C4-2B (cell line): ENCODE measurements at regions not wholly inside any gene's neighbourhood (a gene's known extent, or its start where the extent isn't known, plus 50 kb on each side); places are given as distances from the start of the nearest gene placed in this dataset.

Experiments
- ZFX ChIP-seq: fragments of 450-650 bp; IDR thresholded peaks from 2 replicates; pipeline ENCODE4 v1.6.1; 2017
- TF ChIP-seq, protein P1 (sequence below): fragments of 450-650 bp; conservative IDR thresholded peaks from 2 replicates; pipeline ENCODE4 v1.5.1; 2017; ENCODE audit warnings: mild to moderate bottlenecking

DNA sequence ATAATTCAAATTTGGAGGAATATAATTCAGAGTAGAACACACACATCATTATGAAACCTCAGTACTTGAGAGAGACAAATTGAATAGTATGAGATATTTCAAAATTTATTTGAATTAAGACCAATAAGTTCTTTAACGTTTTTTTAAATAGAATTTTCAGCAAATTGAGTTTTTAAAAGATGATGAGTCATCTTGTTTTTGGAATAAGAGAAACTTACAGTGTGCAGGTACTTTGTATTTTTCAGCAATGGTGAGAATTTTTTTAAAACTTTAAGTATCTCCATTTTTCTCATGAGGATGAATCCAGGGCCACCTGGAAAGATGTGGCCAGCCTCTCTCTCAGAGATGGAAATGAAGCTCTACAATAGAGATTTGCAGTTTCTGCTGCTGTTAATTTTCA lies 1015.0 kb upstream of the TENM4 start:
- TF ChIP-seq, protein P1, sequence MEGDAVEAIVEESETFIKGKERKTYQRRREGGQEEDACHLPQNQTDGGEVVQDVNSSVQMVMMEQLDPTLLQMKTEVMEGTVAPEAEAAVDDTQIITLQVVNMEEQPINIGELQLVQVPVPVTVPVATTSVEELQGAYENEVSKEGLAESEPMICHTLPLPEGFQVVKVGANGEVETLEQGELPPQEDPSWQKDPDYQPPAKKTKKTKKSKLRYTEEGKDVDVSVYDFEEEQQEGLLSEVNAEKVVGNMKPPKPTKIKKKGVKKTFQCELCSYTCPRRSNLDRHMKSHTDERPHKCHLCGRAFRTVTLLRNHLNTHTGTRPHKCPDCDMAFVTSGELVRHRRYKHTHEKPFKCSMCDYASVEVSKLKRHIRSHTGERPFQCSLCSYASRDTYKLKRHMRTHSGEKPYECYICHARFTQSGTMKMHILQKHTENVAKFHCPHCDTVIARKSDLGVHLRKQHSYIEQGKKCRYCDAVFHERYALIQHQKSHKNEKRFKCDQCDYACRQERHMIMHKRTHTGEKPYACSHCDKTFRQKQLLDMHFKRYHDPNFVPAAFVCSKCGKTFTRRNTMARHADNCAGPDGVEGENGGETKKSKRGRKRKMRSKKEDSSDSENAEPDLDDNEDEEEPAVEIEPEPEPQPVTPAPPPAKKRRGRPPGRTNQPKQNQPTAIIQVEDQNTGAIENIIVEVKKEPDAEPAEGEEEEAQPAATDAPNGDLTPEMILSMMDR = no peak
- TF ChIP-seq ZFX = no peak
